Stimulated activated naive CD8-positive, alpha-beta T cell treated with anti-CD3 and anti-CD28 coated beads, Interleukin-15, Interleukin-2, amounts not matched to agents 100 ng/mL and 50 ng/mL, for 24 hours (primary cell): ENCODE measurements at regions not wholly inside any gene's neighbourhood (a gene's known extent, or its start where the extent isn't known, plus 50 kb on each side); places are given as distances from the start of the nearest gene placed in this dataset.
A peak's percentile ranks its signal among the peaks of the same experiment; 100 is the strongest.

Experiments
- H3K27ac Mint-ChIP-seq: one replicate; pipeline ENCODE4 v1.8.0; 2021; ENCODE audit warnings: mild to moderate bottlenecking, mixed read lengths
- H3K27me3 Mint-ChIP-seq: one replicate; pipeline ENCODE4 v1.8.0; 2021; ENCODE audit warnings: mixed read lengths
- H3K36me3 Mint-ChIP-seq: one replicate; pipeline ENCODE4 v1.8.0; 2021; ENCODE audit warnings: low read depth, mixed read lengths
- H3K4me1 Mint-ChIP-seq: one replicate; pipeline ENCODE4 v1.8.0; 2021; ENCODE audit warnings: low read depth, mixed read lengths
- H3K4me3 Mint-ChIP-seq: one replicate; pipeline ENCODE4 v1.8.0; 2021; ENCODE audit warnings: mild to moderate bottlenecking, mixed read lengths
- H3K9me3 Mint-ChIP-seq: one replicate; pipeline ENCODE4 v1.8.0; 2021; ENCODE audit warnings: mixed read lengths

GRCh38 chr13:46994492-46994891 is 97.6 kb upstream of the HTR2A start:
- no peak overlapping the region for H3K27ac Mint-ChIP-seq
- H3K36me3 Mint-ChIP-seq: no peaks in the 10 kb centered on the region
- no peak overlapping the region for H3K4me3 Mint-ChIP-seq
- peaks cover 6% of the 10 kb centered on the region for H3K27me3 Mint-ChIP-seq
- no peaks in the 10 kb centered on the region for H3K4me1 Mint-ChIP-seq
- no peaks in the 10 kb centered on the region for H3K9me3 Mint-ChIP-seq

GRCh38 chr13:46992383-46992952 is 95.6 kb upstream of the HTR2A start:
- no peak overlapping the region for H3K4me3 Mint-ChIP-seq
- H3K27ac Mint-ChIP-seq: no peak overlapping the region
- no peaks in the 10 kb centered on the region for H3K36me3 Mint-ChIP-seq
- peaks cover 6% of the 10 kb centered on the region for H3K27me3 Mint-ChIP-seq
- no peaks in the 10 kb centered on the region for H3K9me3 Mint-ChIP-seq
- no peaks in the 10 kb centered on the region for H3K4me1 Mint-ChIP-seq

- Mint-ChIP-seq H3K9me3 (no peaks in the 10 kb centered on the region), H3K27ac (peak overlapping the region; percentile 71), H3K4me3 (peak overlapping the region; percentile 45), H3K27me3 (no peaks in the 10 kb centered on the region), H3K4me1 (peaks cover 15% of the 10 kb centered on the region), H3K36me3 (no peaks in the 10 kb centered on the region)
Observed at GRCh38 chr13:46983881-46984280, 87.0 kb upstream of the HTR2A start.

- Mint-ChIP-seq H3K4me3 (peak overlapping the region; percentile 13), H3K9me3 (no peaks in the 10 kb centered on the region), H3K27me3 (no peaks in the 10 kb centered on the region), H3K36me3 (no peaks in the 10 kb centered on the region), H3K4me1 (peaks cover 15% of the 10 kb centered on the region), H3K27ac (no peak overlapping the region)
Observed at GRCh38 chr13:46982856-46983582, 86.2 kb upstream of the HTR2A start.

- H3K27ac Mint-ChIP-seq: no peak overlapping the region
Observed at GRCh38 chr13:46975173-46975572, 78.3 kb upstream of the HTR2A start.

GRCh38 chr13:46968450-46968849 is 71.6 kb upstream of the HTR2A start:
- Mint-ChIP-seq H3K4me1 (no peaks in the 10 kb centered on the region), H3K36me3 (no peaks in the 10 kb centered on the region), H3K27me3 (peaks cover 3% of the 10 kb centered on the region), H3K4me3 (no peak overlapping the region), H3K27ac (no peak overlapping the region), H3K9me3 (no peaks in the 10 kb centered on the region)

More at GRCh38 chr13:46975173-46975572, 78.3 kb upstream of the HTR2A start:
- peaks cover 8% of the 10 kb centered on the region for H3K36me3 Mint-ChIP-seq
- H3K4me1 Mint-ChIP-seq: no peaks in the 10 kb centered on the region
- no peak overlapping the region for H3K4me3 Mint-ChIP-seq
- peaks cover 7% of the 10 kb centered on the region for H3K27me3 Mint-ChIP-seq
- H3K9me3 Mint-ChIP-seq: peaks cover 21% of the 10 kb centered on the region

GRCh38 chr13:46964789-46965527 is 68.1 kb upstream of the HTR2A start:
- Mint-ChIP-seq H3K4me3 (no peak overlapping the region), H3K36me3 (no peaks in the 10 kb centered on the region), H3K27ac (no peak overlapping the region), H3K4me1 (no peaks in the 10 kb centered on the region), H3K9me3 (no peaks in the 10 kb centered on the region), H3K27me3 (no peaks in the 10 kb centered on the region)

- Mint-ChIP-seq H3K9me3 (no peaks in the 10 kb centered on the region), H3K27me3 (no peaks in the 10 kb centered on the region)
Observed at GRCh38 chr13:46963904-46964303, 67.1 kb upstream of the HTR2A start.

GRCh38 chr13:46962281-46962941 is 65.6 kb upstream of the HTR2A start:
- Mint-ChIP-seq H3K27me3 (peaks cover 7% of the 10 kb centered on the region), H3K27ac (no peak overlapping the region), H3K36me3 (no peaks in the 10 kb centered on the region), H3K9me3 (no peaks in the 10 kb centered on the region), H3K4me3 (no peak overlapping the region), H3K4me1 (no peaks in the 10 kb centered on the region)

More at GRCh38 chr13:46963904-46964303, 67.1 kb upstream of the HTR2A start:
- no peaks in the 10 kb centered on the region for H3K36me3 Mint-ChIP-seq
- H3K27ac Mint-ChIP-seq: no peak overlapping the region
- no peak overlapping the region for H3K4me3 Mint-ChIP-seq
- no peaks in the 10 kb centered on the region for H3K4me1 Mint-ChIP-seq

- H3K36me3 Mint-ChIP-seq: no peaks in the 10 kb centered on the region
- H3K4me3 Mint-ChIP-seq: no peak overlapping the region
- no peaks in the 10 kb centered on the region for H3K9me3 Mint-ChIP-seq
- H3K27ac Mint-ChIP-seq: no peak overlapping the region
- peaks cover 7% of the 10 kb centered on the region for H3K27me3 Mint-ChIP-seq
- no peaks in the 10 kb centered on the region for H3K4me1 Mint-ChIP-seq
Observed at GRCh38 chr13:46961719-46962118, 64.9 kb upstream of the HTR2A start.

GRCh38 chr13:46953941-46954340 is 57.1 kb upstream of the HTR2A start:
- no peaks in the 10 kb centered on the region for H3K36me3 Mint-ChIP-seq
- H3K27ac Mint-ChIP-seq: no peak overlapping the region
- no peaks in the 10 kb centered on the region for H3K9me3 Mint-ChIP-seq
- peaks cover 7% of the 10 kb centered on the region for H3K27me3 Mint-ChIP-seq
- peaks cover 4% of the 10 kb centered on the region for H3K4me1 Mint-ChIP-seq
- no peak overlapping the region for H3K4me3 Mint-ChIP-seq

GRCh38 chr13:46953331-46953730 is 56.5 kb upstream of the HTR2A start:
- no peak overlapping the region for H3K4me3 Mint-ChIP-seq
- H3K9me3 Mint-ChIP-seq: no peaks in the 10 kb centered on the region
- H3K36me3 Mint-ChIP-seq: no peaks in the 10 kb centered on the region
- peaks cover 4% of the 10 kb centered on the region for H3K4me1 Mint-ChIP-seq
- H3K27me3 Mint-ChIP-seq: peaks cover 7% of the 10 kb centered on the region
- no peak overlapping the region for H3K27ac Mint-ChIP-seq

- no peak overlapping the region for H3K27ac Mint-ChIP-seq
- no peaks in the 10 kb centered on the region for H3K27me3 Mint-ChIP-seq
- H3K9me3 Mint-ChIP-seq: no peaks in the 10 kb centered on the region
- H3K4me3 Mint-ChIP-seq: no peak overlapping the region
- peaks cover 4% of the 10 kb centered on the region for H3K4me1 Mint-ChIP-seq
- H3K36me3 Mint-ChIP-seq: no peaks in the 10 kb centered on the region
Observed at GRCh38 chr13:46951516-46951915, 54.7 kb upstream of the HTR2A start.

GRCh38 chr13:46949211-46949610 is 52.4 kb upstream of the HTR2A start:
- H3K9me3 Mint-ChIP-seq: peaks cover 5% of the 10 kb centered on the region
- H3K4me1 Mint-ChIP-seq: peaks cover 4% of the 10 kb centered on the region
- H3K27me3 Mint-ChIP-seq: no peaks in the 10 kb centered on the region
- no peak overlapping the region for H3K4me3 Mint-ChIP-seq
- no peaks in the 10 kb centered on the region for H3K36me3 Mint-ChIP-seq
- H3K27ac Mint-ChIP-seq: no peak overlapping the region

GRCh38 chr13:46948338-46948737 is 51.5 kb upstream of the HTR2A start:
- H3K36me3 Mint-ChIP-seq: no peaks in the 10 kb centered on the region
- peaks cover 4% of the 10 kb centered on the region for H3K4me1 Mint-ChIP-seq
- H3K27ac Mint-ChIP-seq: no peak overlapping the region
- no peak overlapping the region for H3K4me3 Mint-ChIP-seq
- no peaks in the 10 kb centered on the region for H3K27me3 Mint-ChIP-seq
- peaks cover 12% of the 10 kb centered on the region for H3K9me3 Mint-ChIP-seq
